Endothelial cell of umbilical vein (primary cell): ENCODE measurements at regions not wholly inside any gene's neighbourhood (a gene's known extent, or its start where the extent isn't known, plus 50 kb on each side); places are given as distances from the start of the nearest gene placed in this dataset.

Experiments
- BruUV-seq: library from RNA; stranded (reverse); fragments of 400-500 nt; replicated peaks from 2 replicates; lab custom pipeline; 2021; lab: Mats Ljungman, UMichigan
- CTCF ChIA-PET: fragments of 300-600, 350-600 bp; sonication (Branson Sonifier 250); formaldehyde crosslinking; loops from one replicate; lab custom pipeline; 2021; ENCODE audit warnings: antibody characterized with exemption, inconsistent platforms; lab: Charles Lee
- POLR2A ChIA-PET: fragments of 300-600, 350-600 bp; sonication (Branson Sonifier 250); formaldehyde crosslinking; loops from one replicate; lab custom pipeline; 2021; ENCODE audit warnings: antibody characterized with exemption, inconsistent platforms; lab: Charles Lee
- DNase-seq: peaks from one replicate; pipeline ENCODE4 v3.0.0-alpha.2; 2011; ENCODE audit warnings: low read depth, low spot score
- FAIRE-seq: peaks from 2 replicates; lab custom pipeline; 2011; peaks lifted over from hg19 to GRCh38; lab: Jason Lieb, UNC
- H2AFZ ChIP-seq: 2 replicates; pipeline ENCODE4 v1.6.0; 2012; ENCODE audit warnings: low read depth, low read length, control low read depth, inconsistent platforms
- H3K27ac ChIP-seq: 2 replicates; pipeline ENCODE4 v1.5.1; 2011; ENCODE audit warnings: low read depth, mild to moderate bottlenecking, control low read depth, low read length, moderate library complexity; ENCODE audit not compliant: insufficient read depth
- H3K27me3 ChIP-seq, 2 experiments: 2 replicates each; pipeline versions ENCODE4 v1.6.0 to v1.6.1; 2011; ENCODE audit warnings: low read length in 2 of 2, mixed read lengths in 1 of 2; ENCODE audit not compliant: control insufficient read depth in 2 of 2, insufficient read depth in 2 of 2
- H3K36me3 ChIP-seq, 2 experiments: 2 replicates in 1 of 2; 3 replicates in 1 of 2; pipeline ENCODE4 v1.5.1; 2011; ENCODE audit warnings: low read length in 2 of 2, mild to moderate bottlenecking in 1 of 2, moderate library complexity in 1 of 2; ENCODE audit not compliant: control insufficient read depth in 2 of 2, insufficient read depth in 2 of 2; ENCODE audit errors: extremely low read depth in 1 of 2
- H3K4me1 ChIP-seq: 3 replicates; pipeline ENCODE4 v1.5.1; 2011; ENCODE audit warnings: mild to moderate bottlenecking, low read length; ENCODE audit not compliant: control insufficient read depth, insufficient read depth; ENCODE audit errors: extremely low read depth
- H3K4me2 ChIP-seq: 2 replicates; pipeline ENCODE4 v1.6.1; 2011; ENCODE audit warnings: low read length, control low read depth, mixed read lengths; ENCODE audit not compliant: insufficient read depth
- H3K4me3 ChIP-seq, 3 experiments: fragments of 200-600 bp in 1 of 3; sonication (generic), shearing (Covaris generic) in 1 of 3; replicated peaks in 1 of 3; 2 replicates each; pipeline ENCODE4 v1.5.1; 2011 to 2016; ENCODE audit warnings: control low read depth in 3 of 3, low read length in 3 of 3, mild to moderate bottlenecking in 2 of 3, inconsistent platforms in 1 of 3, low read depth in 1 of 3, moderate library complexity in 1 of 3; ENCODE audit not compliant: insufficient read depth in 1 of 3
- H3K79me2 ChIP-seq: 2 replicates; pipeline ENCODE4 v1.6.0; 2012; ENCODE audit warnings: low read length, inconsistent platforms; ENCODE audit not compliant: control insufficient read depth, insufficient read depth
- H3K9ac ChIP-seq: replicated peaks from 2 replicates; pipeline ENCODE3; 2011; ENCODE audit warnings: low read length, control low read depth; ENCODE audit not compliant: insufficient read depth; ENCODE audit errors: extremely low read depth
- H3K9me1 ChIP-seq: replicated peaks from 3 replicates; pipeline ENCODE4 v1.6.0; 2011; ENCODE audit warnings: mild to moderate bottlenecking, low read length; ENCODE audit not compliant: control insufficient read depth, insufficient read depth; ENCODE audit errors: extremely low read depth
- H3K9me3 ChIP-seq: replicated peaks from 2 replicates; pipeline ENCODE4 v1.5.1; 2012; ENCODE audit warnings: low read length, inconsistent platforms; ENCODE audit not compliant: control insufficient read depth, insufficient read depth
- H4K20me1 ChIP-seq: replicated peaks from 2 replicates; pipeline ENCODE3; 2011; ENCODE audit warnings: mild to moderate bottlenecking, low read length; ENCODE audit not compliant: control insufficient read depth, insufficient read depth; ENCODE audit errors: extremely low read depth
- CTCF ChIP-seq, 2 donors: IDR thresholded peaks; 1 replicate in 1 of 2; 2 replicates in 1 of 2; pipeline ENCODE4 v1.5.1; 2011; ENCODE audit warnings: low read length in 2 of 2, mild to moderate bottlenecking in 2 of 2, moderate library complexity in 2 of 2, control low read depth in 1 of 2, inconsistent platforms in 1 of 2, low read depth in 1 of 2; ENCODE audit not compliant: insufficient read depth in 1 of 2; ENCODE audit errors: extremely low read depth in 1 of 2
- EZH2 ChIP-seq: IDR thresholded peaks from 2 replicates; pipeline ENCODE4 v1.6.1; 2012; ENCODE audit warnings: borderline replicate concordance, low read depth, mild to moderate bottlenecking, moderate library complexity, low read length, inconsistent platforms; ENCODE audit not compliant: severe bottlenecking
- FOS ChIP-seq: IDR thresholded peaks from 2 replicates; pipeline ENCODE4 v1.6.1; 2011; ENCODE audit warnings: mild to moderate bottlenecking, low read length, moderate library complexity, borderline replicate concordance; ENCODE audit not compliant: insufficient read depth
- GATA2 ChIP-seq: IDR thresholded peaks from 2 replicates; pipeline ENCODE4 v1.7.0; 2011; ENCODE audit warnings: low read depth, mild to moderate bottlenecking, moderate library complexity, mixed read lengths, low read length; ENCODE audit not compliant: insufficient read length, insufficient read depth
- JUN ChIP-seq: IDR thresholded peaks from 2 replicates; pipeline ENCODE4 v1.6.1; 2011; ENCODE audit warnings: borderline replicate concordance, low read depth; ENCODE audit not compliant: insufficient read length, insufficient read depth
- MAX ChIP-seq: IDR thresholded peaks from 2 replicates; pipeline ENCODE4 v1.6.1; 2011; ENCODE audit not compliant: insufficient read depth, insufficient read length
- MYC ChIP-seq: IDR thresholded peaks from one replicate; pipeline ENCODE4 v1.6.1; 2011; ENCODE audit warnings: mild to moderate bottlenecking, low read depth, low read length
- POLR2A ChIP-seq: IDR thresholded peaks from 2 replicates; pipeline ENCODE4 v1.6.1; 2012; ENCODE audit warnings: low read depth, mild to moderate bottlenecking, control low read depth, low read length
- POLR2AphosphoS5 ChIP-seq: IDR thresholded peaks from 2 replicates; pipeline ENCODE4 v1.6.1; 2012; ENCODE audit warnings: low read depth, mild to moderate bottlenecking, control low read depth, low read length, moderate library complexity; ENCODE audit not compliant: insufficient read depth
- dilution Hi-C: fragments of 300-500 bp; cut with MboI; formaldehyde crosslinking; loops from one replicate; pipeline ENCODE4 v1.15.0; 2019; ENCODE audit warnings: low sequenced_read_pairs; ENCODE audit not compliant: extremely low pct_ligation_motif_present
- intact Hi-C: fragments of 100-400 bp; cut with micrococcal nuclease; formaldehyde crosslinking; loops from one replicate; pipeline ENCODE4 v1.10.0; 2022

- H3K4me2 ChIP-seq, result no peak overlapping the region
- no peaks in the 10 kb centered on the region for H3K27me3 ChIP-seq
- no peaks in the 10 kb centered on the region for H4K20me1 ChIP-seq
- no peak for TF ChIP-seq POLR2A
- TF ChIP-seq MYC, result no peak
- no peak for TF ChIP-seq CTCF (IDR thresholded peaks at IDR 0.05; ENCODE audit: extremely low read depth in 1 of 2, insufficient read depth in 1 of 2, low read depth in 1 of 2, low read length in 2 of 2)
- TF ChIP-seq JUN, result no peak
- TF ChIP-seq FOS, result no peak
- TF ChIP-seq MAX, result no peak
- no peak for TF ChIP-seq POLR2AphosphoS5
- no peak for TF ChIP-seq GATA2
- no peak for TF ChIP-seq EZH2
- H3K36me3 ChIP-seq, result no peaks in the 10 kb centered on the region
- no peaks in the 10 kb centered on the region for H3K9me3 ChIP-seq
- ChIA-PET CTCF (no interaction called here), POLR2A (no interaction called here)
- intact Hi-C loops (no loop called here), dilution Hi-C loops (no loop called here)
- no peaks in the 10 kb centered on the region for H3K4me1 ChIP-seq
- H3K79me2 ChIP-seq, result no peaks in the 10 kb centered on the region
- H3K27ac ChIP-seq, result no peak overlapping the region
- no peak overlapping the region for H3K9ac ChIP-seq
- no TSS peak for BruUV-seq
- no peak overlapping the region for H3K4me3 ChIP-seq
- H2AFZ ChIP-seq, result no peak overlapping the region
- FAIRE-seq, result no peak
- DNase-seq, result no peak
- H3K9me1 ChIP-seq, result no peaks in the 10 kb centered on the region
Observed at GRCh38 chr2:60294901-60295635, 258.4 kb downstream of the BCL11A start.
